H1 (cell line): ENCODE measurements at regions not wholly inside any gene's neighbourhood (a gene's known extent, or its start where the extent isn't known, plus 50 kb on each side); places are given as distances from the start of the nearest gene placed in this dataset.
A peak's percentile ranks its signal among the peaks of the same experiment; 100 is the strongest.

ENCODE experiments used
- CTCF ChIA-PET: fragments of 300-600 bp; sonication (Branson Sonifier 250); formaldehyde crosslinking; loops from one replicate; lab custom pipeline; 2021; ENCODE audit not compliant: partially characterized antibody; lab: Charles Lee
- POLR2A ChIA-PET: fragments of 300-600 bp; sonication (Branson Sonifier 250); formaldehyde crosslinking; loops from one replicate; lab custom pipeline; 2021; ENCODE audit warnings: inconsistent platforms; ENCODE audit not compliant: partially characterized antibody; lab: Charles Lee
- DNase-seq, 2 experiments: peaks; one replicate each; pipeline versions ENCODE4 v3.0.0 to v3.0.0-alpha.2; 2010 to 2022; ENCODE audit warnings: low spot score in 2 of 2, low read depth in 1 of 2, mixed read lengths in 1 of 2
- FAIRE-seq: peaks from 2 replicates; lab custom pipeline; 2011; peaks lifted over from hg19 to GRCh38; lab: Jason Lieb, UNC
- H2AFZ ChIP-seq: 2 replicates; pipeline ENCODE4 v1.8.1; 2012; ENCODE audit warnings: low read length, inconsistent platforms
- H2AK5ac ChIP-seq: 2 replicates; pipeline ENCODE4 v1.6.1; 2013; ENCODE audit warnings: low read depth, low read length
- H2BK120ac ChIP-seq: replicated peaks from 2 replicates; pipeline ENCODE3; 2013; ENCODE audit warnings: low read depth, low read length, inconsistent platforms
- H2BK12ac ChIP-seq: 2 replicates; pipeline ENCODE4 v1.6.1; 2013; ENCODE audit warnings: low read depth, low read length
- H2BK15ac ChIP-seq: 2 replicates; pipeline ENCODE4 v1.6.1; 2013; ENCODE audit warnings: low read length
- H2BK20ac ChIP-seq: 2 replicates; pipeline ENCODE4 v1.6.1; 2013; ENCODE audit warnings: low read length
- H2BK5ac ChIP-seq: 2 replicates; pipeline ENCODE4 v1.6.1; 2013; ENCODE audit warnings: low read depth, low read length
- H3K14ac ChIP-seq: 2 replicates; pipeline ENCODE4 v1.6.1; 2013; ENCODE audit warnings: inconsistent platforms; ENCODE audit not compliant: insufficient read length
- H3K18ac ChIP-seq: 2 replicates; pipeline ENCODE4 v1.6.1; 2013; ENCODE audit warnings: low read length; ENCODE audit errors: extremely low read depth
- H3K23ac ChIP-seq: 2 replicates; pipeline ENCODE4 v1.6.1; 2013; ENCODE audit warnings: inconsistent platforms; ENCODE audit not compliant: insufficient read length
- H3K23me2 ChIP-seq: 2 replicates; pipeline ENCODE4 v1.6.1; 2013; ENCODE audit warnings: low read depth, low read length
- H3K27ac ChIP-seq: 2 replicates; pipeline ENCODE4 v1.6.1; 2011; ENCODE audit warnings: low read depth, low read length, inconsistent platforms
- H3K27me3 ChIP-seq, 4 experiments: replicated peaks in 1 of 4; 1 replicate in 1 of 4; 2 replicates in 3 of 4; pipeline versions ENCODE4 v1.6.1 to v1.8.1; 2011 to 2013; ENCODE audit warnings: low read length in 3 of 4, mild to moderate bottlenecking in 3 of 4, inconsistent platforms in 2 of 4, mixed read lengths in 2 of 4, moderate library complexity in 1 of 4; ENCODE audit not compliant: control insufficient read depth in 3 of 4, insufficient read depth in 3 of 4; ENCODE audit errors: extremely low read depth in 1 of 4
- H3K36me3 ChIP-seq, 4 experiments: 2 replicates each; pipeline versions ENCODE4 v1.6.1 to v1.8.1; 2011 to 2013; ENCODE audit warnings: mild to moderate bottlenecking in 4 of 4, low read length in 3 of 4, moderate library complexity in 2 of 4, control low read depth in 1 of 4, inconsistent platforms in 1 of 4; ENCODE audit not compliant: insufficient read depth in 4 of 4, control insufficient read depth in 2 of 4
- H3K4ac ChIP-seq: replicated peaks from 2 replicates; pipeline ENCODE3; 2013; ENCODE audit warnings: low read length, low read depth, mixed read lengths, inconsistent platforms; ENCODE audit not compliant: insufficient read length
- H3K4me1 ChIP-seq, 4 experiments: replicated peaks in 1 of 4; 1 replicate in 1 of 4; 2 replicates in 3 of 4; pipeline versions ENCODE4 v1.6.1 to v1.8.1; 2011 to 2013; ENCODE audit warnings: low read length in 3 of 4, inconsistent platforms in 2 of 4, mixed read lengths in 1 of 4; ENCODE audit not compliant: insufficient read depth in 4 of 4, control insufficient read depth in 3 of 4
- H3K4me2 ChIP-seq, 2 experiments: 2 replicates each; pipeline versions ENCODE4 v1.6.1 to v1.8.1; 2011 to 2013; ENCODE audit warnings: low read depth in 2 of 2, low read length in 2 of 2, control low read depth in 1 of 2, inconsistent platforms in 1 of 2, mild to moderate bottlenecking in 1 of 2; ENCODE audit not compliant: insufficient read depth in 1 of 2
- H3K4me3 ChIP-seq, 4 experiments: fragments of 200-600, 300-600 bp in 1 of 4; sonication (generic), shearing (Covaris generic), sonication (Bioruptor Twin) in 1 of 4; 2 replicates each; pipeline versions ENCODE4 v1.5.1 to v1.8.1; 2011 to 2016; ENCODE audit warnings: low read length in 4 of 4, low read depth in 3 of 4, control low read depth in 2 of 4, inconsistent platforms in 2 of 4, mild to moderate bottlenecking in 2 of 4, mixed read lengths in 1 of 4, moderate library complexity in 1 of 4; ENCODE audit not compliant: insufficient read depth in 2 of 4; ENCODE audit errors: extremely low read depth in 1 of 4
- H3K56ac ChIP-seq: replicated peaks from 2 replicates; pipeline ENCODE3; 2013; ENCODE audit warnings: low read depth, mild to moderate bottlenecking, mixed read lengths, low read length, inconsistent platforms; ENCODE audit not compliant: insufficient read length
- H3K79me1 ChIP-seq: 2 replicates; pipeline ENCODE4 v1.6.1; 2013; ENCODE audit warnings: low read depth, low read length, control low read depth
- H3K79me2 ChIP-seq, 2 experiments: 2 replicates each; pipeline versions ENCODE4 v1.6.1 to v1.8.1; 2012 to 2013; ENCODE audit warnings: low read length in 2 of 2, mild to moderate bottlenecking in 2 of 2, inconsistent platforms in 1 of 2; ENCODE audit not compliant: insufficient read depth in 2 of 2, control insufficient read depth in 1 of 2
- H3K9ac ChIP-seq, 4 experiments: replicated peaks in 1 of 4; 1 replicate in 1 of 4; 2 replicates in 3 of 4; pipeline versions ENCODE4 v1.6.1 to v1.8.1; 2011 to 2013; ENCODE audit warnings: low read depth in 3 of 4, low read length in 3 of 4, control low read depth in 2 of 4, mild to moderate bottlenecking in 2 of 4, moderate library complexity in 2 of 4, inconsistent platforms in 1 of 4; ENCODE audit errors: extremely low read depth in 1 of 4
- H3K9me3 ChIP-seq, 2 experiments: 2 replicates each; pipeline versions ENCODE4 v1.6.1 to v1.8.1; 2012 to 2013; ENCODE audit warnings: mild to moderate bottlenecking in 2 of 2, moderate library complexity in 2 of 2, control low read depth in 1 of 2, inconsistent platforms in 1 of 2, low read depth in 1 of 2, low read length in 1 of 2, mixed read lengths in 1 of 2; ENCODE audit not compliant: insufficient read depth in 2 of 2
- H4K20me1 ChIP-seq, 2 experiments: replicated peaks in 1 of 2; 2 replicates each; pipeline versions ENCODE3 to v1.8.1; 2011 to 2013; ENCODE audit warnings: inconsistent platforms in 2 of 2, low read length in 2 of 2, mild to moderate bottlenecking in 1 of 2; ENCODE audit not compliant: insufficient read depth in 2 of 2, control insufficient read depth in 1 of 2
- H4K5ac ChIP-seq: 2 replicates; pipeline ENCODE4 v1.6.1; 2013; ENCODE audit warnings: low read length, low read depth, mixed read lengths, inconsistent platforms; ENCODE audit not compliant: insufficient read length
- H4K8ac ChIP-seq: 2 replicates; pipeline ENCODE4 v1.8.0; 2013; ENCODE audit warnings: mild to moderate bottlenecking, moderate library complexity, low read length, inconsistent platforms; ENCODE audit not compliant: insufficient read depth; ENCODE audit errors: extremely low read depth
- H4K91ac ChIP-seq: replicated peaks from 2 replicates; pipeline ENCODE3; 2013; ENCODE audit warnings: low read length, mixed read lengths, inconsistent platforms; ENCODE audit not compliant: insufficient read length
- RAD21 ChIP-seq, 2 experiments: IDR thresholded peaks in 1 of 2; conservative IDR thresholded peaks in 1 of 2; 2 replicates each; pipeline ENCODE4 v1.6.1; 2011; ENCODE audit warnings: low read depth in 2 of 2, low read length in 2 of 2, improper control_type of control experiment in 1 of 2, inconsistent platforms in 1 of 2, mild to moderate bottlenecking in 1 of 2, moderate library complexity in 1 of 2
- SIX5 ChIP-seq: IDR thresholded peaks from 2 replicates; pipeline ENCODE4 v1.6.1; 2011; ENCODE audit warnings: mild to moderate bottlenecking, low read depth, low read length
- SP1 ChIP-seq: IDR thresholded peaks from 2 replicates; pipeline ENCODE4 v1.6.1; 2011; ENCODE audit warnings: low read depth, low read length
- WGBS, 2 experiments: shearing (Covaris generic) in 1 of 2; methylation state at CpG; one replicate each; pipeline versions ENCODE4 v1.1.6 to v1.1.7; 2013 to 2015; ENCODE audit warnings: low lambda C conversion rate in 2 of 2, mixed read lengths in 2 of 2, inconsistent platforms in 1 of 2, low coverage in 1 of 2, missing lambda C conversion rate in 1 of 2; ENCODE audit not compliant: insufficient replicate concordance in 2 of 2, insufficient coverage in 1 of 2, insufficient read length in 1 of 2; ENCODE audit errors: extremely low coverage in 1 of 2, missing lambda C conversion rate in 1 of 2; 5-methylcytosine and 5-hydroxymethylcytosine counted together
- TF ChIP-seq, protein P1 (sequence below), 3 experiments: IDR thresholded peaks; 1 replicate in 2 of 3; 2 replicates in 1 of 3; pipeline versions ENCODE4 v1.5.1 to v1.6.1; 2011; ENCODE audit warnings: low read length in 3 of 3, mild to moderate bottlenecking in 3 of 3, inconsistent platforms in 2 of 3, low read depth in 1 of 3, moderate library complexity in 1 of 3; ENCODE audit not compliant: insufficient read depth in 1 of 3; ENCODE audit errors: control extremely low read depth in 1 of 3

DNA sequence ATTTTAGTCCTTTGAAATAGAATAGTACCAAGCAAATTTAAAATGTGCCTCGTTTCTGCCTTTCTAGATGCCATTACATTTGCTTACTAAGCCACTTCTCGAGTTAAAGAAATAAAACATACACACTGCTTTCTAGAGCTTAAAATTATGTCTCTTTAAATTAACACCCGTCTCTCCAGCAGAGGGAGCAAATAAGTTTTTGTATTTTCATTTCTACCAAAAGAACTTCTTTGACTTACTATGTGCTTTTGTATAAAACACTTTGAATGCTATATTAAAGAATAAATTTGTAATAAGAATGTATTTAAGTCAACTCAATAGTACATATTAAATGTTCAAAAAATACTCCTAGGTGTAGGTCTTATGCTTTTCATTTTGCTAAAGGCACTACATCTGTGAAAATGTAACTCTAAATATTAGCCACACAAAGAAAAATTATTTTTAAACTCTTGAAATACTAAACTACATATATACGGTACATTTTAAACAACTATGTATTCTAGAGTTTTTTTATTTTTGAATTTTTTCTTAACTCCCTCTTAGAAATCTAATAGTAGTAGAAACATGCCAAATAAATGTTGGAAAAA, 269.3 kb upstream of the MIR17HG start:
- H3K27me3 ChIP-seq: peaks cover 0 to 1% (median 0%) of the 10 kb centered on the region in 4 experiments; a peak in 1 of 7 replicates
- H2AFZ ChIP-seq: no peak overlapping the region
- H3K23ac ChIP-seq: no peak overlapping the region
- H2AK5ac ChIP-seq: no peak overlapping the region
- no peak overlapping the region for H2BK20ac ChIP-seq
- no peak overlapping the region for H4K91ac ChIP-seq
- H3K4me1 ChIP-seq: no peaks in the 10 kb centered on the region
- no peak overlapping the region for H4K8ac ChIP-seq
- H3K4me3 ChIP-seq: no peak overlapping the region
- DNase-seq (no peak), FAIRE-seq (no peak)
- no peak overlapping the region for H3K14ac ChIP-seq
- H3K9ac ChIP-seq: no peak overlapping the region
- no peaks in the 10 kb centered on the region for H3K9me3 ChIP-seq
- no peak overlapping the region for H2BK120ac ChIP-seq
- no peak overlapping the region for H2BK15ac ChIP-seq
- no peaks in the 10 kb centered on the region for H3K79me2 ChIP-seq
- no peak overlapping the region for H2BK12ac ChIP-seq
- POLR2A ChIA-PET: no interaction called here
- H3K23me2 ChIP-seq: peaks cover 2% of the 10 kb centered on the region; the same call in 1 of the 2 replicates
- TF ChIP-seq, protein P1, sequence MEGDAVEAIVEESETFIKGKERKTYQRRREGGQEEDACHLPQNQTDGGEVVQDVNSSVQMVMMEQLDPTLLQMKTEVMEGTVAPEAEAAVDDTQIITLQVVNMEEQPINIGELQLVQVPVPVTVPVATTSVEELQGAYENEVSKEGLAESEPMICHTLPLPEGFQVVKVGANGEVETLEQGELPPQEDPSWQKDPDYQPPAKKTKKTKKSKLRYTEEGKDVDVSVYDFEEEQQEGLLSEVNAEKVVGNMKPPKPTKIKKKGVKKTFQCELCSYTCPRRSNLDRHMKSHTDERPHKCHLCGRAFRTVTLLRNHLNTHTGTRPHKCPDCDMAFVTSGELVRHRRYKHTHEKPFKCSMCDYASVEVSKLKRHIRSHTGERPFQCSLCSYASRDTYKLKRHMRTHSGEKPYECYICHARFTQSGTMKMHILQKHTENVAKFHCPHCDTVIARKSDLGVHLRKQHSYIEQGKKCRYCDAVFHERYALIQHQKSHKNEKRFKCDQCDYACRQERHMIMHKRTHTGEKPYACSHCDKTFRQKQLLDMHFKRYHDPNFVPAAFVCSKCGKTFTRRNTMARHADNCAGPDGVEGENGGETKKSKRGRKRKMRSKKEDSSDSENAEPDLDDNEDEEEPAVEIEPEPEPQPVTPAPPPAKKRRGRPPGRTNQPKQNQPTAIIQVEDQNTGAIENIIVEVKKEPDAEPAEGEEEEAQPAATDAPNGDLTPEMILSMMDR (IDR thresholded peaks at IDR 0.05; ENCODE audit: control extremely low read depth in 1 of 3, insufficient read depth in 1 of 3, low read depth in 1 of 3, low read length in 3 of 3): peak in 1 of 3 experiments; percentile 25; a peak in 1 of 4 replicates
- 0 out of 4 replicates have a peak, but pooled peaks of 1 of the 2 experiments have one; percentile 7 for TF ChIP-seq RAD21 (IDR thresholded peaks at IDR 0.05 in 1 of 2, conservative IDR thresholded peaks at IDR 0.05 in 1 of 2; ENCODE audit: low read depth in 2 of 2, low read length in 2 of 2)
- no peak for TF ChIP-seq SP1
- no peak for TF ChIP-seq SIX5
- H3K36me3 ChIP-seq: no peaks in the 10 kb centered on the region
- CTCF ChIA-PET: interaction anchor here (0.6 to 4.3 kb wide), 18 partner anchors 9 to 1003 kb away, joined by 3 to 24 read pairs (median 3); no protein-coding TSS in a partner anchor
- H4K5ac ChIP-seq: no peak overlapping the region
- no peaks in the 10 kb centered on the region for H3K79me1 ChIP-seq
- no peak overlapping the region for H3K18ac ChIP-seq
- no peak overlapping the region for H2BK5ac ChIP-seq
- 72% methylated on average over 4 of the region's 4 CpGs; no CpG with 5 or more reads in 1 of the 2 experiments for WGBS, 2 experiments
- no peak overlapping the region for H3K27ac ChIP-seq
- H3K4ac ChIP-seq: no peak overlapping the region
- no peaks in the 10 kb centered on the region for H4K20me1 ChIP-seq
- no peak overlapping the region for H3K4me2 ChIP-seq
- H3K56ac ChIP-seq: no peak overlapping the region
